CD4-positive, alpha-beta T cell treated with Interleukin-2 at 100 ng/mL for 4 hours (primary cell): ENCODE measurements at regions not wholly inside any gene's neighbourhood (a gene's known extent, or its start where the extent isn't known, plus 50 kb on each side); places are given as distances from the start of the nearest gene placed in this dataset.
"Not testable (repeated sequence)": the region's sequence is repeated elsewhere in the genome, so short reads cannot be mapped to it uniquely, and the experiment has no call there.

Source experiments
- DNase-seq: peaks from one replicate; pipeline ENCODE4 v3.0.0-alpha.2; 2020; ENCODE audit warnings: low spot score

DNA sequence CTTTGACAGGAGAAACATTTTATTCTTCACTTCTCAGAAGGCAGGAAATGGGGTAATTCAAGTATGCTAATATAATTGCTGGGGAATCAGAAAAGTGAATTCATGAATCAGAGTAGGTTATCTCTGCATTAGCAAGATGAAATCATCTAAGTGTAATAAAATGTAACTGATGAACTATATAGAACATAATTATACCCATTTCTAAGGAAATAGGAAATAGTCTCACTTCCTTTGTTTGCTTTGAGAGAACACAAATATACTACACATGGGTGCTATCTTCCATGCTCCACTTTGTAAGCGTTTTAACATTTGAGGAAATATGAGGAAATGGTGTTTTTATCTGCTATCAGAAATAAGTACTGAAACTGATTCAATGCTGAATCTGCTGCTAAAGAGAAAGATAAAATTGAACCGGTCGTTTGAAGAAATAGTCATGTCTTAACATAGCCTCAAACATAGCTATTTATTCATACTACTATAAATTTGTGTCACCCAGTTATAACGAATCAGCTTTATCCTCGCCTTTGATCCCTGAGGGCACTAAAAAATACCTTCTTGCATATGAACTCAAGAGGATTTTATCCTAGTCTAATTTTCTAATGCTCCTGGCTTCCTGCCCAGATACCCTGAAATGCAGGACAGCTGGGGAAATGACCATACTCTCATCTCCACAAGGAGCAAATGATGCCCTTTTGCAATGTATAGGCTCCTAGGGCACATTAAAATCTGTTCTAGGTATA is 696.0 kb downstream of the C12orf50 start:
- DNase-seq = no peak

DNA sequence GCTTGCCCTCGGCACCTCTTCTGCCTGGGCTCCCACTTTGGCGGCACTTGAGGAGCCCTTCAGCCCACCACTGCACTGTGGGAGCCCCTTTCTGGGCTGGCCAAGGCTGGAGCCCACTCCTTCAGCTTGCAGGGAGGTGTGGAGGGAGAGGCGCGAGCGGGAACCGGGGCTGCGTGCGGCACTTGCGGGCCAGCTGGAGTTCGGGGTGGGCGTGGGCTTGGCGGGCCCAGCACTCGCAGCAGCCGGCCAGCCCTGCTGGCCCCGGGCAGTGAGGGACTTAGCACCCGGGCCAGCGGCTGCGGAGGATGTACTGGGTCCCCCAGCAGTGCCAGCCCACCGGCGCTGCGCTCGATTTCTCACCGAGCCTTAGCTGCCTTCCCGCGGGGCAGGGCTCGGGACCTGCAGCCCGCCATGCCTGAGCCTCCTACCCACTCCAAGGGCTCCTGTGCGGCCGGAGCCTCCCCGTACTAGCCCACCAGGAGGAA is 699.1 kb downstream of the C12orf50 start:
- not testable (repeated sequence) for DNase-seq

DNA sequence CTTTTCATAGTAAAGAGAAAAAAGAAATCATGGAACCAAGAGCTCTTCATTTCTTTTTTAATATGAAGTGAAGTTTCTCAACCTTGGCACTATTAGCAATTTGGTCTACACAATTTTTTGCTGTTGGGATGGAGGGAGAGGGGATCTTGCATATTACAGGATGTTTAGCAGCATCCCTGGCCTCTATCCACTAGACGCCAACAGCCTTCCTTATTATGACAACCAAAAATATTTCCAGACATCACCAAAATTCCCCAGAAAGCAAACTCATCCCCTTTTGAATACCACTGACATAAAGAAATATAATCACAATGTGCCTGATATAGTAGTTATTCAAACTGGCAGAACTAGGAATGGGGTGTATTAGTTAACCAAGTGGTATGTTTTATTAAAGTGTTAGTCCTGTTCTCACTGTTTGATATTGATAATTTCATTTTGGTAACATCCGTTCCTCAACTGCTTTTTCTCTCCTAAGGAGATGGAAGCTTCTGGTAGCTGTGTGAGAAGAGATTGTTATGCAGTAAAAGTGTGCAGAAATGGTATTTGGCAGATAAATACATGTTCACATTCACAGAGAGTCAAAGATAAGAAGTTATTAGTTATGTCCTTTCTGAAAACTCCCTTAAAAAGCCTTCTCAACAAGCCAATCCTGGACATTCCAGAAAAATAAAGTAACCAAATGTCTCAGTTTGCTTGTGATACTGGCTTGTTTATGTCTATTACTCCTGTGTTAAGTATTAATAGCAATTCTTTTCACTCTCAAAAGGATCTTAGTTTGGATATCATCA is 699.9 kb downstream of the C12orf50 start:
- DNase-seq = no peak

DNA sequence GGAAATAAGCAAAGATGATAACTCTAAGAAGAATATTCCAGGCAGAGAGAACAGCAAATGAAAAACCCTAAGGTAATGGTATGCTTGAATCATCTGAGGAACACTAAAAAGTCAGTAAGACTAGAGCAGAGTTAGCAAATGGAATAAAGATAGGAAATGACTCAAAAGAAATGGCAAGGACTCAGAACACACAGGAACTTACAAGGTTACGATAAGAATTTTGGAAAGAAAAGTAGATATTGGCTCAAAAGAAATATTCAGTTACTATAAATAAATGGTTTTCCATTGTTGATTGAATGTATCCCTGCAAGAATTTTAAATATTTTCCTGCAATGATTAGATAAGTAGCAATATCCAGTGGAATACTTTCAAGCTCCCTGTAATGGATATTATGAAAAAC is 705.8 kb downstream of the C12orf50 start:
- DNase-seq = no peak

DNA sequence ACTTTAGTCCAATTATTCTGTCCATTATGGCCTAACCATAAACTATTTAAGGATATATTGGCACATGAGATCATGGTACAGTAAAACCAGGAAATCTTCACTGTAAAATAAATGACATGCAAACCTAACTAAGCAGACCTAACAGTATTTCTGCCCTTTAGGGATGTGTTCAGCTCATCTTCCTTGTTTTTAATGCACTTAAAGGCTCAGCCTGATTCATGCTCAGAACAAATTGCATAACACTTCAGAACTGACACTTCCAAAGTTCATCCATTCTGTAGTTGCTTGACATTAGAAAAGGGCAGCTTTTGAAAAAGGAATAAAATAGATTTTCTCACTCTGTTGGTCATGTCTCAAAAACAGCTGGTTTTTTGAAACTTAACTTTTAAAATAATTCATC is 708.5 kb downstream of the C12orf50 start:
- DNase-seq = no peak

DNA sequence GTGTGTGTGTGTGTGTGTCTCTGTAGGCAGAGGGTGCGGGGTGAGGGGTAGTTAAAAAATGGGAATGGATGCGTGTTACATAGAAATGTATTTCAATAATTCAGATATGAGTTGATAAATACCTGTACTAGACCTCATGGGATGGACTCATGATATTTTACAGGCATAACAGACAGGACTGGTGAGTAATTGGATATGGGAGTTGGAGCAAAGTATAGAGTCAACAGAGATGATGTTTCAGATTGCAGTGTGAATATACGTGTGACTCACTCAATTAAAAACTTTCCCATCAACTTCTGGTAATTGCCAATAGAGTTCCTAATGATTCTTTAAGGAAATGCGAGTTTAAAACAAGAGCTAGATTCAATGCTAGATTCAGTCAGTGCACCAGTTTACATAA is 711.9 kb downstream of the C12orf50 start:
- DNase-seq = no peak

DNA sequence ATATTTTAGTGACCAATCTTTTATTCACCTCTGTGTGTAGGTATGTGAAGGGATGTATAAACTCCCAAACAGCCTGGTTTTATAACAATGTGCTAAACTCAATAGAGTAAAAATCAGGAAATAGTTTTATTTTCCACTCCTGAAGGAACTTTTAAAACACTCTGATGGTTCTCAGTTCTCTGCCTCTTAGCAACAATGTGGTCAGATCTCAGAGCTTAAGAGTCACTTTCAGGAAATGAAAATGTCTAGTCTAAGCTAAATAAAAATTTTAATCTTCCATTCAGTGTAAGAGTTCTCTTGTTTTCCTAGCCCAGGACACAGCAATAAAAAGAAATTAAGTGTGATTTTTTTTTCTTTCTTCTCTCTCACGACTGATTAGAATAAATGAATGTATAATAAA is 718.0 kb downstream of the C12orf50 start:
- DNase-seq = no peak

DNA sequence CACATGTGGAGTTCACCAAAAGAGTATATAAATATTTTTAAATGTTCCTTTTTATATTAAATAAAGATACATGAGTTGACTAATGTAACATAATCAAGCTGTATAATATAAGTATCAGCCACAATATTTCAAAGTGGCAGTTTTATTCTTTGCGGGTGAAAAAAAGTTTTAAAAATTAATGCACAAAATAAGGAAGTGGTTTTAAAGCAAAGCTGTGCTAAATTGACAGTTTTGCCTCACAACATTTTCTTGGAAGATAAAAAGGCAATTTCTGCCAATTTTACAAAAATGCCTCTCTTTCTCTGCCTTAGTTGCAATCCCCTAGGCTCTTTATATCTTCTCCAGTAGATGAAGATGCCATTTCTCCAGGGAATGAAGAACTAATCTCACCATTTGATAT is 719.1 kb downstream of the C12orf50 start:
- DNase-seq = no peak

DNA sequence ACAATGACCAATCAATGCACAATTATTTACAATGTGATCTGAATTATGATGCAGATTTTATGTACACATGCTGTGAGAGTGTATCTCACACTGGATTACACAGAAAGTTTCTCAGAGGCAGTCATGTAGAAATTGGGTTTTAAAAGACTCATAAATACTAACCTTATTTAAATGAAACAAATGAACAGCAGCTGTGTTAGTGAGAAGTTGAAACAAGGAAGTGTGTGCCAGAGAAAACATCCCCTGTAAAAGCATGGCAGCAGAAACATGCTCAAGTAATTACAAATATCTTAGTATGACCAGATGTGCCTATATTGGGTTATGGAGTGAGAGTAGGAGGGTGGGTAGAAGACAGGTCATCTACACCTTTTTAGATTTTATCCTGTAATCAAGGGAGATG is 723.7 kb downstream of the C12orf50 start:
- DNase-seq = no peak

DNA sequence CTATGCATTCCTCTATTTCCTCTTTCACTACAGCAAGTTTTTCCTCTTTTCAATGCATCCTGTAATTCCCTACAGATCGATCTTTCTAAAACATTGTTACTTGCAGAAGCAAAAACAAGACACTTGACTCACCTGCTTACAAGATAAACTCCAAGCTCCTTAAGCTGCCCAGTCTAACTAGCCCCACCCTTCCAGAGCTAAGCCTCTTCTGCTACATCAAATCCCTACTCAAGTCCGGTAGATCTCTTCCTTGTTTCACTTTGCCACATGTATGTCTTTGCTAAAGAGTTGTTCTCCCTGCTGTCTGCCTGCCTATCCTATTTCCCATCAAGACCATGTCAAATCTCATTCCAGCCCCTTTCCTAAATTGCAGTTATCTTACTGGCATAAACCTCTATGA is 724.8 kb downstream of the C12orf50 start:
- no peak for DNase-seq

DNA sequence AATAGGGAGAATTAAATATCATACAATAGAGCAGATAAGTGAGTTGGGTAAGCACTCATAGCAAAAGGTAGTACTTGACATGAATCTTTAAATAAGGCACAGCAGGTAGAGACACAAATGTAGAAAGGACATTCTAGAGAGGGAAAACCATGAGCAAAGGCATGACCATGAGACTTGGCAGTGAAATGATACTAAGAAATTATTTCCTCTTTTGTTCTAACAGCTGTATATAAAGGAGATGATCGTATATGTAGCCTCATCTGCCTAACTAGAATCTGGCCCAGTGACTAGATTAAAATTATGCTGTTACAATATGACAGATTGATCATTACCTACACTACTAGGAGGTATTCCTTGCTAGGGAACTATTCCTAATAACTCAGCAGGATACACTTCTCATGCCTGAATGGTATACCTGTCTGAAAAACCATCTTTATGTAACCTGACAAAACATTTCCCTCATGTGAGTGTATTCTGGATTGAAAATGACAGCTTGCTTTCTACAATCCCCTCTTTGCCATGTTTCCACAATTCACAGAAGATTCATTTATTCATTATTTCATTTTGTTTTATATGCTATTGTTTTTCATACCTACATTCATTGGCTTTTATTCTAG is 725.7 kb downstream of the C12orf50 start:
- DNase-seq = no peak

DNA sequence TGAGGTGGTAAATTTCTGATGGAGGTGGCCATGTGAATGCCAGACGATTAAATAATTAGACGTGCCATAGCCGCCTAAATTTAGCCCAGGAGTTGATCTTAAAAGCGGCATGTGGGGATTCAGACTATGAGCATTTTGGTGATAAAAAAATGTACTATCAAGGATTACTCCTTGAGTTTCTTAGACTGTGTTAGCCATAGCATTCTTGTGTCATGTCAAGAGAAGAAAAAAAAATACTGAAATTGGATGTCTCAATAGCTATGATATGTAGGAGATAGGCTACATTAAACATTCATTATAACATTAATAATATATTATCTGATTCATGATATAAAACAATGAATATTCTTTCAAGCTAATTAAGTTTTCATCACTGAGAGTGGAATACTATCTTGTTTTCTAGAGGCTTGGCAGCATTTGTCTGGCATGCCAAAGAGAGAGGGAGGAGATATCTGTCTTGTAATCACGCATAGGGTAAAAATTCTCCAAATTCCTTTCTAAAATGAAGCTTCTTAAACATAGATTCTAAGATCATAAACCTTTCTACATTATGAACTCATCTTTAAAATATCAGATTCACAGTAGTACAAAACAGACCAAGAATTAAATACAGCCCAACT is 727.0 kb downstream of the C12orf50 start:
- no peak for DNase-seq

DNA sequence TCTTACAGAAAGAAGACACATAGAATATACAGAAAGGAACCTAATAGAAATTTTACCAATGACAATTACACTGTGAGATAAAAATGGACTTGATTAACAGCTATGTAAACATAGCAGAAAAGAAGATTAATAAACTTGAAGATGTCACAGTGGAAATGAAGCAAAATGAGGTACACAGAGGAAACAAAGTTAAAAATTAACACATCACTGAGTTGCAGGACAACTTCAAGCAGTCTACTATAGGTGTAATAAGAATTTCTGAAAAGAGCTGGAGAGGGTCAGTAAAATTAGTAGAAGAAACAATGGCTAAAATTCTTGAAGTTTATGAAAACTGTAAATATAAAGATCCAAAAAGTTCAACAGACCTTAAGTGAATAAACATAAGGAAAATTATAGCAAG is 738.7 kb downstream of the C12orf50 start:
- DNase-seq = no peak

DNA sequence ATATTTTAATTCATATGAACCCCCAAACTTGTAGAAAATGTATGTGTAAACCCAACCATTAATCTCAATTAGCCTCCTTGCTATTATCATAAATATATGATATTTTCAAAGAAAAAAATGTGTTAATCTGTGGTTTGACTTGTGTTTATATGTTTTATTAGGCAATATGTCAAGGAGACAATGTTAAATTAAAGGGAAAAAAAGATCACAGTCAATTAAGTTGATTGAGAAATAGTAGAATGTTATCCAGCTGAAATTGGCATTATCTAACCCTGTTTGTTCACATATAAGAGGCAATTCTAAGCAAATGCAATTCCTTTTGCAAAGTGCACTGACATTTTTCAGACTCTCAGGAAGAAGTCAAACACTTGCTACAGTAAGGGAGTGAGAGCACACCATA is 745.3 kb downstream of the C12orf50 start:
- DNase-seq = no peak

DNA sequence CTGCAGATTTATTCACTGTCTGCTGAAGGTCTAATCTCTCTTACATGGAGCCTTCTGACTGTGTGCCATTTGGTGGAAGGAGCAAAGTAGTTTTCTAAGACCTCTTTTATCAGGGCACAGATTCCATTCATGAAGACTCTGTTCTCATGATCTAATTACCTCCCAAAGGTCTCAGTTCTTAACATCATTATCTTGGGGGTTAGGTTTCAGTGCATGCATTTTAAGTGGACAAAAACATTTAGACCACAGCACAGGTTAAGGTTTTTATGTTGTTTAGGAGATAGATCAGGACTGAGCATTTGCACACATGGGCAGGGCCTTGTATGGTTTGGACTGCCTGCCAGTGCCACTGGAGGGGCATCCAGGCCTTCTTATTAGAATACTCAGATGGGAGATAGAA is 746.1 kb downstream of the C12orf50 start:
- DNase-seq = no peak

DNA sequence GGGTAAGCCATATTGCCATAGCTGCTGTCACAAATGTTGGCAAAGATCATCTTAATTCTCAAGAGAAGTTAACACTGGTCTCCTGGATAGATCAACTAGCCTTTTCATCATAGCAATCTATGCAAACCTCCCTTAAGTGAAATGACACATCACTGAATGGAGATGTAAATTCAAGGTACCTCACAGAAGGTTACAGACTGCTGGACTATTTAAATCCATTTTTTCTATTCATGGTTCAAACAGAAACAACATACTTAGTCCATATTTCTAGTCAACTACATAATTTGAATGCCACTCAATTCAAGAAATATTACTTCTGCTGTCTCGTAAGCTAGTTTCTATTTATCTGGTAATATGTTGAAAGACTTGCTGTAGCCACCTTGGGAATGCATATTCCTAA is 748.3 kb downstream of the C12orf50 start:
- no peak for DNase-seq

DNA sequence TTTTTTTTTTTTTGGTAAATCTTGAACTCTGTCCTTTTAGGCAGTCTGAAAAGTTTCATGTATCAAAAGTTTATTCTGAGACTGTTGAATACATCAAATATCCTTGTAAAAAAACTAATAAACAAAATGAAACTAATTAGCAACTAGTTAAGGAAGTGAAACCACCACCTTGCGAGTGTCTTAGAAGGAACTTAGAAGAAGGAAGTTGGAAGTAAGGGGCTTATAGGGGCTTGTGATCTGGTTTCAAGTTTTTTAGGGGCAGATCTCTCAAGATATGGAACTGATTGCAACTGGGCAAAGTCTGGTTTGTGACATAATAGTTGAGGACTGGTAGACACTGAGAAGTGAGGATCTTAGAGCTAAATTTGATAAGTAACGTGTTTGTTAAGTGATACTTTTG is 748.8 kb downstream of the C12orf50 start:
- no peak for DNase-seq

DNA sequence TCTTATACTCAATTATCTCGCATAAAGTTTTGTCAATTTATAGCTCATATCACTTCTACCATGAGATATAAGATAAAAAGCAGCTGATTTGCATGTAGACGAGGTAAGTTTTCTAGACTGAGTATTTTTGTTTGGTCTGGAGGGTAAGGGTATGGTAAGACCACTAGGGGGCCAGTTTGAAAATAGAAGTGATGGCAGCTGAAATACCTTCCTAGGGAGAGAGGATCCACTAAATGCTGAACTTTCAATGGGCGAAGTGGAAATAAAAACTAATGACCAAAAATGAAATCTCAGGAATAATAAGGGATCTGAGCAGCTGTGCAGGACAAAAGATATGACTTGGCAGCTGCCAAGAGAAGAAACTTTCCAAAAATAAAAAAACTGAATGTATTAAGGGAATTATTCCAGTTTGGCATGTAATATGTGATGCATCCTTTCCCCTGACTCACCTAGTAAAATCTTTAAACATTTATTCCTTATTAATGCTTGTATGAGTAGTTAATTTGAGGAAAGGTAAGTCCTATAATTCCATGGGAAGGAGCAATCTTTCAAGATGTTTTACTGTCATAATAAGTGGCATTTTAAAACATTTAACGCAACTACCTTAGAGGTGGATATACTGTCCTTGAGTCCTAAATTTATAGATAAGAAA is 754.5 kb downstream of the C12orf50 start:
- DNase-seq = no peak

DNA sequence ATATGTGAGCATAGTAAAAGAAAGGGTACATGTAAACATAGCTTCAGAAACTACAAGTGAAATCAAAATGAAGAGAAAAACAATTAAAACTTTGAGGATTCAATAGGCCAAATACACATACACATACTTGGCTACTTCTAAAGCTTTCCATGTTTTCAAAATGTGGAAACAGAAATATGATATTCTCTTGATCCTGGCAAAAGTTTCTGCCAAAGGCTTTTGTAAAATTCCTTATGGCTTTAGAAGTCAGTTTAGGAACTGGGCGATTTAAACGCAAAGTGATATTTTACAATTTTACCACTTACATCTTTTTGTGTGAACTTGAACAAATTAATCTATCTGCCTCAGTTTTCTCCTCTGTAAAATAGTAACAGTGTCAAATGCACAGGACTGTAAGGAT is 756.4 kb downstream of the C12orf50 start:
- DNase-seq = no peak

DNA sequence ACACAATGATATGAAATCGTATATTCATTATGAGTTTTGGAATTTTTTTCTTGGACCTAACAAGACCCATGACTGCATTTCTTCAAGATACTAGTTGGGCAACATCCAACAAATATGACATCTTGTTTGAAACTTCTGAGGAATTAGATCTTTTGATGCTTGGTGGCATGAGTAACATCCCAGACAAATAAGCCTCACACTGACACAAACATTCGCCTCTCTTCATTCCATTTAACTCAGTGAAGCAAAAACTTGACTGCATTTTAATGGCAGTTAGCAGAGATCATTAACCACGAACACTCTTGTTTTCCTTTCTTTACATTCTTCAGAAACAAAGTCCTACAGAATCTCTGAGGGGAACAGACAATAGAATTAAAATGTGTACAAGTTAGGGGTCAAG is 758.3 kb downstream of the C12orf50 start:
- no peak for DNase-seq

DNA sequence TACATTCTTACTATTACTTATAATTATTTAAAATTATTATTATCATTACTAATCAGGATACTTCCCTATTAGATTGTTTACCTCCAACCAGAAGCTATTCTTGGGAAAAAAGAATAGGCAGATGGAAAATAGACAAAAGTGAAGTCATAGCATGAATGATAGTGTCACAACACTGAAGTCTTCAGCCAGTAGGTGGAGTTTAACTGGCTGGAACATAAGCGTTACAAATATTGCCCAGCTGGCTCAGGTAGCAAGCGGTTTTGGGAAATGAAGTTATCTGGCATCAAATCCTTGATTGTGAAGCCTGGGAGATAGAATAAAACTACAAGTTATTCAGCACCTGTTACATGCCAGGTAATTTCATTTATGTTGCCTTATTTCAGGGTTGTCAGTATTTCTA is 762.9 kb downstream of the C12orf50 start:
- DNase-seq = no peak

DNA sequence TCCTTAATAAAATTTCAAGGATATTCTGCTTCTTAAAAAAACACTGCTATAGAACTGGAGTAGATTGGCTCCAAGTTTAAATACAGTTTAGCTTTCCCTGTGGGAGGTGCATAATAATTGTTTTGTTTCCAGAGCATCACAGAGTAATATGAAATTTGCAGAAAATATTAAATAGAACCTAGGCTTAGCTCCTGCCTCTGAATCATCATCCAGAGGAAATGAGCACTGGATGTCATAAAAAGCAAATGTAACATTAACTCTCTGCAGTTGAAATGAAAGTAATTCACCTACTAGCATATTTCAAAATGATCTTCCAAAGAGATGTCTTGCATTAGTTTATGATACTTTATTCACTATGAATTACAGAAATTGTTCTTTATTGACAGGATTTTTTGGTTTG is 769.8 kb downstream of the C12orf50 start:
- DNase-seq = no peak
